BLaER1 treated with 17β-estradiol and CSF1 and Interleukin-3, amounts not matched to agents 10 nM and 100 nM (cell line): ENCODE measurements at regions not wholly inside any gene's neighbourhood (a gene's known extent, or its start where the extent isn't known, plus 50 kb on each side); places are given as distances from the start of the nearest gene placed in this dataset.
A peak's percentile ranks its signal among the peaks of the same experiment; 100 is the strongest.
"Not testable (repeated sequence)": the region's sequence is repeated elsewhere in the genome, so short reads cannot be mapped to it uniquely, and the experiment has no call there.

ENCODE experiments used
- H3K27ac ChIP-seq, 11 experiments: shearing (Covaris generic); formaldehyde crosslinking; 2 replicates each; pipeline ENCODE4 v1.8.1; 2022
- H3K27me3 ChIP-seq, 11 experiments: shearing (Covaris generic); formaldehyde crosslinking; 2 replicates each; pipeline ENCODE4 v1.8.1; 2022
- H3K36me3 ChIP-seq, 11 experiments: shearing (Covaris generic); formaldehyde crosslinking; 2 replicates each; pipeline ENCODE4 v1.8.1; 2022
- H3K4me1 ChIP-seq, 10 experiments: shearing (Covaris generic); formaldehyde crosslinking; 2 replicates each; pipeline ENCODE4 v1.8.1; 2022
- H3K4me2 ChIP-seq, 11 experiments: shearing (Covaris generic); formaldehyde crosslinking; 2 replicates each; pipeline ENCODE4 v1.8.1; 2022
- H3K4me3 ChIP-seq, 10 experiments: shearing (Covaris generic); formaldehyde crosslinking; 2 replicates each; pipeline ENCODE4 v1.8.1; 2022
- H3K9ac ChIP-seq, 11 experiments: shearing (Covaris generic); formaldehyde crosslinking; 2 replicates each; pipeline ENCODE4 v1.8.1; 2022
- H3K9me3 ChIP-seq, 11 experiments: shearing (Covaris generic); formaldehyde crosslinking; replicated peaks in 1 of 11; 2 replicates each; pipeline ENCODE4 v1.8.1; 2022
- H4K20me1 ChIP-seq, 11 experiments: shearing (Covaris generic); formaldehyde crosslinking; 2 replicates each; pipeline ENCODE4 v1.8.1; 2022
- Cebpa-rat ChIP-seq, 11 experiments: shearing (Covaris generic); IDR thresholded peaks; 2 replicates each; pipeline ENCODE4 v1.8.1; 2022

DNA sequence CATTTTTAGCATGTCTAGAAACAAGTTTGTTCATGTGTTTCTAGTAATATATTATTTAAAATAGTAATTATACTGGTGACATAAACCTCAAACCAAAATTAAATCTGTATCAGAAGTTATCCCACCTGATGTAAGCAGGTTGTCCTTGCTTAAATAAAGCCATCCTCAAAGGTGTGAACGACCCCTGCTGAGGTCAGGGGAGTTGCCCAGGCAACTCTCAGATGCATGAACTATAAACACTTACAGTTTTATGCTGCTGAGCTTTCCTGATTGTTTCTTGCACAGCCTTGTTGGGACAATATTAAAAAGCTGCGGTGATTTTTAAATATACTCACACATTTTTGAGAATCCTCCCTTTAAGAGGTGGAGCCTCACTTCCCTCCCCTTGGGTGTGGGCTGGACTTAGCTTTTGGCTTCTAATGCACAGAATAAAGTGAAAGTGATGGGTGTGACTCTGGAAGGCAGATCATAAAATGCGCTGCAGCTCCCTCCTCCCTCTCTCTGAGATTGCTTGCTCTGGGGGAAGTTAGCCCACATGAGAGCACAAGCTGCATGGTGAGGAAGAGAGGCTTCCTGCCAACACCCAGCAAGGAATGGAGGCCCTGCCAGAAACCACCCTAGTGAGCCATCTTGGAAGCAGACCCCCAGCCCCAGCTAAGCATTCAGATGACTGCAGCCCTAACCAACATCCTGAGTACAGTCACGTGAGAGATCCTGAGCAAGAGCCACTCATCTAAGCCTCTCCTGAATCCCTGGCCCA lies 152.7 kb downstream of the SKIDA1 start:
- Histone ChIP-seq H3K36me3 (no peaks in the 10 kb centered on the region), H3K9me3 (no peaks in the 10 kb centered on the region), H3K27ac (peak overlapping the region in 10 of 11 experiments; percentile 33 to 79 (median 68); a peak in 18 of 22 replicates), H3K9ac (peak overlapping the region in 7 of 11 experiments; percentile 21 to 58 (median 42); a peak in 7 of 22 replicates), H3K4me1 (peaks cover 10 to 13% (median 11%) of the 10 kb centered on the region in 10 experiments; a peak in 19 of 20 replicates), H3K4me3 (no peak overlapping the region), H3K4me2 (peak overlapping the region; percentile 44 to 68 (median 55)), H4K20me1 (no peaks in the 10 kb centered on the region), H3K27me3 (no peaks in the 10 kb centered on the region)
- no peak for TF ChIP-seq Cebpa-rat (IDR thresholded peaks at IDR 0.05)

DNA sequence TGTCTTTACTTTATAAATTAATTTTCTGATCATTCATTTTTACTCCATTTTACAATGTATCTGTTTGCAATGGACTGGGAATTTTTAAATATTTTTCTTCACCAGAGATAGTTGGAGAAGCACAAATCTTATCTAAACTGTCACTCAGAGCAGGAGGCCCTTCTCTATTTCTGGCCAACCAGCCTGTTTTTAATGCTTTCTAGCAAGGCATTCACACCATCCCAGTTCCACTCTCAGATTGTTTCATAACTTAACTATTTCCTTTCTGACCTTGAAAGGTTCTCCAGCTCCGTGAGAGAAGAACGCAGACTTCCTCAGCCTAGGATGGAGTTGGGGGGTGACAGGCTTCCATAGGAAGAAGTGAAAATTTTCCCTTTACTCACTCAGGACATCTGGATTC lies 155.8 kb downstream of the SKIDA1 start:
- peaks cover 10 to 13% (median 11%) of the 10 kb centered on the region in 10 experiments; a peak in 19 of 20 replicates for H3K4me1 ChIP-seq
- no peak overlapping the region for H3K27ac ChIP-seq
- H3K27me3 ChIP-seq: no peaks in the 10 kb centered on the region
- H4K20me1 ChIP-seq: no peaks in the 10 kb centered on the region
- no peak overlapping the region for H3K9ac ChIP-seq
- H3K36me3 ChIP-seq: no peaks in the 10 kb centered on the region
- H3K4me3 ChIP-seq: no peak overlapping the region
- TF ChIP-seq Cebpa-rat (IDR thresholded peaks at IDR 0.05): no peak
- H3K4me2 ChIP-seq: no peak overlapping the region
- no peaks in the 10 kb centered on the region for H3K9me3 ChIP-seq

DNA sequence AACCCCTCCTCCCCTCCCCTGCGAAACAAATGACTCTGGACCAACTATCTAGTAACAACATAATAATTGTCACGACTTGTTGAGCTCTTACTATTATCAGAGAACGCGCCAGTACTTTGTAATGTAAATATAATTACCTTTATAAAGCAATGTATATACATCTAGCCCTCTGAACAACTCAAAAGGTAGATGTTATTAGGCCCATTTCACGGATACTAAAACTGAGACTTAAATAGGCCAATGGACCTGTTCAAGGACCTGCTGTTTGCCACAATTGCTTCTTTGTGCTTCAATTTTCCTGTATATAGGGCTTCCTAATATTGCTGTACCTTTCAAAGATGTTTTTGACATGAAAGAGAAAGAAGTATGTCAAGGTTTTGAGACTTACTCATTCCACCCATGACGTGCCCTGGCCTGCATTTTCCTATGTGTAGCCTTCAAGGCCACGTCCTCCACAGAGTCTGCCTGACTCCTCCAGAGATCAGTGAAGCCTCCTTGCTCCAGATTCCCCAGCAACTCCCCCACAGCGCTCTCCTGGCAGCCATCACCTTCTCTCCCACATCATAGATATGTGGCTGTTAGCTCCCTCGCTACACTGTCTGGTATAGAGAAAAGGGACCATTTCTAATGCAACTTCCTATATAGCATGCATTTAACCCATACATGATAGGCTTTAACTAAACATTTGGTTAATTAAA lies 156.6 kb downstream of the SKIDA1 start:
- no peak for TF ChIP-seq Cebpa-rat (IDR thresholded peaks at IDR 0.05)
- Histone ChIP-seq H3K27me3 (no peaks in the 10 kb centered on the region), H3K4me3 (no peak overlapping the region), H3K4me2 (no peak overlapping the region), H3K4me1 (peaks cover 10 to 13% (median 11%) of the 10 kb centered on the region in 10 experiments; a peak in 19 of 20 replicates), H3K9me3 (no peaks in the 10 kb centered on the region), H4K20me1 (no peaks in the 10 kb centered on the region), H3K27ac (no peak overlapping the region), H3K9ac (no peak overlapping the region), H3K36me3 (no peaks in the 10 kb centered on the region)

DNA sequence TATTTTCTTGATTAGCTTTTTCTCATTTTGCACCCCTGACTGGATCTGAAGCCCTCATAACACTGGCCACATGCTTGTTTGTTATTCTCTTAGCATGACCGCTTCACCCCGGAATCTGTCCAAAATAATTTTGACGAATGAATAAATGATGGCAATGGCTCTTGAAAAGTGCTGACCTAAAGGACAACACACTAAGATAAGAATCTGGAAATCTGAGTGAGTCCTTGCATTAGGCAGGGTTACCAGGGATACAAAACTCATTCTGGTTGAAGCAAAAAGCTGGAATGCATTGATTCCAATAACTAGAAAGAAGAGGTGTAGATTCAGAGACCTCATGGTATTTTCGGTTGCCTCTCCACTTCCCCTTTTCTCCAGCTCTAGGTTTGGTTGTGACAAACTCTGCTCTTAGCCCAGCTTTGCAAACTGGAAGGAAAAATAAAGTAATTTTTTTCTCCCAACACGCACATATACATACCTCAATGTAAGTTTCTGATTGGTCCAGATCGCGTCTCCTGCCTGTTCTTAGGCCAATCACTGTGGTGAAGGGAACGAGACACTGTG lies 157.4 kb downstream of the SKIDA1 start:
- Histone ChIP-seq H3K9ac (no peak overlapping the region), H3K27ac (no peak overlapping the region), H3K4me3 (no peak overlapping the region), H3K27me3 (no peaks in the 10 kb centered on the region), H4K20me1 (no peaks in the 10 kb centered on the region), H3K9me3 (no peaks in the 10 kb centered on the region), H3K4me1 (peaks cover 6 to 7% (median 6%) of the 10 kb centered on the region in 10 experiments; a peak in 19 of 20 replicates), H3K36me3 (no peaks in the 10 kb centered on the region), H3K4me2 (no peak overlapping the region)
- no peak for TF ChIP-seq Cebpa-rat (IDR thresholded peaks at IDR 0.05)

DNA sequence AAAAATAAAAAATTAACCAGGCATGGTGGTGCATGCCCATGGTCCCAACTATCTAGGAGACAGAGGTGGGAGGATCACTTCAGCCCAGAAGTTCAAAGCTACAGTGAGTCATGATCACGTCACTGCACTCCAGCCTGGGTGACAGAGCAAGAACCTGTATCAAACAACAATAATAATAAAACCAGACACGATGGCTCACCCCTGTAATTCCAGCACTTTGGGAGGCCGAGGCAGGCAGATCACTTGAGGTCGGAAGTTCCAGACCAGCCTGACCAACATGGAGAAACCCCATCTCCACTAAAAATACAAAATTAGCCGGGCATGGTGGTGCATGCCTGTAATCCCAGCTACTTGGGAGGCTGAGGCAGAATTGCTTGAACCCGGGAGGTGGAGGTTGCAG lies 159.4 kb downstream of the SKIDA1 start:
- H4K20me1 ChIP-seq, H3K27ac ChIP-seq, H3K9me3 ChIP-seq, H3K36me3 ChIP-seq, H3K27me3 ChIP-seq, H3K9ac ChIP-seq, H3K4me3 ChIP-seq, H3K4me2 ChIP-seq, H3K4me1 ChIP-seq: not testable (repeated sequence)

DNA sequence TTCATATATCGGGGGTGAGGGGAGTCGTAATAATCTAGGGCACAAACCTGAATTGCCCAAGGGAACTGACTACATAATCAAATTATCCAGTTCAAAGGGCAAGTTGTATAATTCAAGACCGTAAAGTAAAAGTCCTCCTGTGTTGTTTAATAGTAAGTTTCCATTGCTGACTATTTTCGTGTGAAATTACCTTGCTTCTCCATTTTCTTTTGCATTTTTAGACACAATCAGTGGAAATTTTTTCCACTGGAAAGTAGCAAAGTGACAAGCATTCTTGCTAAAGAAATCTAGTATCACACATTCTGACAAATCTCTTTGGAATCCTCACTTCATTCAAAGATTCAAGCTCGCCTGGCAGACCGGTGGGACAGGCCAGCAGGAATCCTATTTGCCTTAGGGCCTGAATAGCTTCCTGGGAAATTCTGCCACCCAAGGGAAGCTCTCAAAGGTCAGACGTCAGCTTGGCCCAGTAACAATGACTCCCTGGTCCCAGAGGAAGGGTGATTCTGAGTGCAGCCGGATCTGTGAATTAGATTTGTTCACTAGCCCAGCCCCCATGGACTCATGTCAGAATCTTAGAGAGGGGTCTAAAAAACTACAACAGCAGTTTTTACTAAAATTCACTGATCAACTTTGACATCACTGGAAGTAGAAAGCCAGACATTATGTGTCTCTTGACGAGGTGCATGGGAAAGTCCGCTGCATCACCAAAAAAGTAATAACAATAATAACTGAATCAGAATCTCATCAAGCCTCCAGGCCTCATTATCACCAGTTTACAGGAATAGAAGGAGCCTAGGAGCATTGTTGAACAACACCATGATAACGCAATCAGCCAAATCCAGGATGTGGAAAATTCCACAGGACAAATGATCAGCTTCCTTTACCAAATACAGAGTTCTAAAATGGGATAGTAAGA lies 161.0 kb downstream of the SKIDA1 start:
- H3K4me2 ChIP-seq: no peak overlapping the region
- no peaks in the 10 kb centered on the region for H3K36me3 ChIP-seq
- no peaks in the 10 kb centered on the region for H4K20me1 ChIP-seq
- TF ChIP-seq Cebpa-rat (IDR thresholded peaks at IDR 0.05): no peak
- H3K9ac ChIP-seq: no peak overlapping the region
- no peaks in the 10 kb centered on the region for H3K4me1 ChIP-seq
- H3K4me3 ChIP-seq: no peak overlapping the region
- H3K9me3 ChIP-seq: no peaks in the 10 kb centered on the region
- no peak overlapping the region for H3K27ac ChIP-seq
- no peaks in the 10 kb centered on the region for H3K27me3 ChIP-seq

DNA sequence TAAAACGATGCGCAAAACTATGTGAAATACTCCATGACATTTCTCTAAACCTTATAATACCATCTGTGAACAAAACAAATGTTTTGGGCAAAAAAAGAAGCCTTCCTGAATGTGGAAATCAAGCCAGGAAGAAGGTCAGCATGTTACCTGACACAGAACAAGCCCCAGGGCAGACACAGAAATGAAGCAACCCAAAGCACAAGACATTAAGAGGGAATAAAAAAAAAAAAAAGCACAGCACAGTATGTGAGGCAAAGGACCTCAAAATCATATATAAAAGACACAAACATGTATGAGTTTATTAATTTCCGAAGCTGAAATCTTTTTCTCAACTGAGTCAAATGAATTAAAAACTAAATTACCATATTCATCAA lies 161.8 kb downstream of the SKIDA1 start:
- no peaks in the 10 kb centered on the region for H4K20me1 ChIP-seq
- no peaks in the 10 kb centered on the region for H3K9me3 ChIP-seq
- no peak overlapping the region for H3K27ac ChIP-seq
- no peak for TF ChIP-seq Cebpa-rat (IDR thresholded peaks at IDR 0.05)
- no peak overlapping the region for H3K4me2 ChIP-seq
- H3K27me3 ChIP-seq: no peaks in the 10 kb centered on the region
- H3K4me3 ChIP-seq: no peak overlapping the region
- H3K36me3 ChIP-seq: no peaks in the 10 kb centered on the region
- H3K4me1 ChIP-seq: no peaks in the 10 kb centered on the region
- H3K9ac ChIP-seq: no peak overlapping the region

DNA sequence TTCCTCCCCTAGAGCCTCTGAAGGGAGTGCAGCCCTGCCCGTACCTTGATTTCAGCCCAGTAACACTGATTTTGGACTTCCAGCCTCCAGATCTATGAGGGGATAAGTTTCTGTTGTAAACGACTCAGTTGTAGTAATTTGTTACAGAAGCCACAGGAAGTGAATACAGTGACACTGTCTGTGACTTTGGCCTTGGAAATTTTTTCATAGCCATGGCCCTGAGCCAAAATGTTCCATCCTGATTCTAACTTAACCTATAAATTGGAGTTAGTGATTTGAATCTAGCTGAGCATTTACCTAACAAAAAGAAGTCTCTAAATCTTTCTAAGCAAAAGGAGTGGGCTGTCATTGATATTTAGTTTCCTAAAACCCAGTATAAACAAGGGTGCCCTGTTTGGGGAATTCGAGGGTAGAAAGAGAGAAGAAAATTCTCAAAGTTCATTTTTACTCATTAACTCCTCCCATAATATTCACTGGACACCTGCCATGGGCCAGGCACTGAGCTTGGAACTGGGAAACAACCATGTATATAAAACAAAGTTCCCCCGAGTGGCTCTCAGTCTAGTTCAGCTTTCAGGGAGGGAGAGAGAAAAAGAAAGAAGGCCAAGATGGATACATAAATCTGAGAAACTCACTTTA lies 162.3 kb downstream of the SKIDA1 start:
- no peak overlapping the region for H3K9ac ChIP-seq
- no peaks in the 10 kb centered on the region for H3K27me3 ChIP-seq
- no peak overlapping the region for H3K4me2 ChIP-seq
- TF ChIP-seq Cebpa-rat (IDR thresholded peaks at IDR 0.05): no peak
- H3K4me1 ChIP-seq: no peaks in the 10 kb centered on the region
- H3K36me3 ChIP-seq: no peaks in the 10 kb centered on the region
- H4K20me1 ChIP-seq: no peaks in the 10 kb centered on the region
- H3K9me3 ChIP-seq: no peaks in the 10 kb centered on the region
- no peak overlapping the region for H3K27ac ChIP-seq
- H3K4me3 ChIP-seq: no peak overlapping the region

DNA sequence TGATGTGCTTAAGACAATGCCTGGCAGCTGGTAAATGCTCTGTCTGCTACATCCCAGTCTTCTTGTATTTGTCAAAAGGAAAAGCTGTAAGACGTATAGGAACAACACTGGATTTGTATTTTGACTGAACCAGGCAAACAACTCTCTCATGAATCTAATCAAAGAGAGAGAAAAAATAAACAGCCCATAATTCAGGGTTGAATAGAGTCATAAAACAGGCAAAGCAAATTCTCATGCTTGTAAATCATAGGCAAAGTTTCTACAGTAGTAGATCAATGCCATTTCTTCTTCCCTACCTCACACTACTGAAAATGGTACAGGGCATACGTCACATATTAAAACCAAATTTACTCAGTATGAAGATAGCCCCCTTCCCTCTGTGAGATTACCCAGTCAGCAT lies 166.3 kb downstream of the SKIDA1 start:
- TF ChIP-seq Cebpa-rat (IDR thresholded peaks at IDR 0.05): no peak
- no peak overlapping the region for H3K9ac ChIP-seq
- no peaks in the 10 kb centered on the region for H3K27me3 ChIP-seq

More for the DNA sequence above, 166.3 kb downstream of the SKIDA1 start:
- Histone ChIP-seq H3K27ac (no peak overlapping the region), H4K20me1 (no peaks in the 10 kb centered on the region), H3K4me2 (no peak overlapping the region), H3K9me3 (no peaks in the 10 kb centered on the region), H3K36me3 (no peaks in the 10 kb centered on the region), H3K4me1 (no peaks in the 10 kb centered on the region), H3K4me3 (no peak overlapping the region)
